GM03348 (cell line): ENCODE measurements at regions not wholly inside any gene's neighbourhood (a gene's known extent, or its start where the extent isn't known, plus 50 kb on each side); places are given as distances from the start of the nearest gene placed in this dataset.
A peak's percentile ranks its signal among the peaks of the same experiment; 100 is the strongest.

Experiments
- DNase-seq: peaks from one replicate; pipeline ENCODE4 v3.0.0; 2012; ENCODE audit warnings: low spot score

DNA sequence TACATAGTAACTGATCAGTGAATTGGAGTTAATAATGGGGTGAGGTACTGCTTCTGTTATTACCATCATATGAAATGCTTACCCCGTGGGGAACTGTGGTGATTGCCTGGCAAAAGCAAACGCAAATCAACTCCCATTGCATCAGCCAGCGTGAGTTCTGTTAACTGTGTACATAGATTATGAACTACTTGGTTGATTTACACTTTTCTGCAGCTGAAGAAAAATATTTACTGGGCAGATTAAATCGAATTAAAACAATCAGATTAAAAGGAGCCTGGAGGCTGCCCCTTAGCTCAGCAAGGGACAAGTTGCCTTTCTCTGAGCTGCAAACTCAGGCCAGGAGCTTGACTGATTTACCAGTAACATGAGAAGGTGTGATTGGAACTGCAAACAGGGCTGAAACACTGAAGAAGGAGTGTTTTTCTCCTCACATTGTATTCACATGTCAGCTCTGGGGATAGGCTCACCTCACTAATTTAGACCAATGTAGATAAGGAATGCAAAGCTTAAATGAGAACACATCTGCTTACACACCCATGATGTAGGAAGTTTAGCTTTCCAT, 220.1 kb downstream of the OSR1 start:
- DNase-seq, result no peak

DNA sequence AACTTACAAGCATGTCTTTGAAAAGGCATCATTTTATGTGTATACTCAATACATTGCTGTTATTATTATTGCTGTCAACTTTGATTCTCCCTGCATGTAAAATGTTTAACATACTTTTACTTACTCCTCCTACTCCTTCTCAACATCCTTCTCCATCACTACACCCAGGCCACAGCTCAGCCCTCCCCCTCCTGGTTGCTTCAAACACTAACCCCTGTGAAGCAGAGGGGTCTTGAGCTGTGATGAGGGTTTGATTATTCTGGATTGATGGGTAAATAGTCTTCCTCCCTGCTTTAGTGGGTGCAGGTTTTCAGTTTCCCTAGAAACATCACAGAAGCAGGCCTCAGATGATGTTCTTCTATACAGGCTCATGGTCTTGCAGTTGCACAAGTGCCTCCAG, 221.0 kb downstream of the OSR1 start:
- no peak for DNase-seq

DNA sequence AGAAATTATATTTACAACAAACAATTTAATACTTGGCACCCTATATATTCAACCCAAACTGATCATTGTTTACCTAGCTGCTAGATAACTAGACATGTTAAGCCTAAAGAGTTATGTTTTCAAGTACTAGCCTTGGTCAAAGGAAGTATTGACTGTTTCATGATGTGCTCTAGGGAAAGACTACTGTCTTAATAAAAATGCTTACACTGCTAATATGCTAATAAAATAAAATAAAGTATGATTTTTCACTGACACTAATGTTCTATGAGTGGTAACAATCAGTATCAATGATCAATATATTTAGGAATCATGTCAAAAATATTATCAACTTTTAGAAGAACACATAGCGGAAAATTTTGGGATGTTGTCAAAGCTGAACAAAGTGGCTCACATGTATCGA, 225.5 kb downstream of the OSR1 start:
- no peak for DNase-seq

DNA sequence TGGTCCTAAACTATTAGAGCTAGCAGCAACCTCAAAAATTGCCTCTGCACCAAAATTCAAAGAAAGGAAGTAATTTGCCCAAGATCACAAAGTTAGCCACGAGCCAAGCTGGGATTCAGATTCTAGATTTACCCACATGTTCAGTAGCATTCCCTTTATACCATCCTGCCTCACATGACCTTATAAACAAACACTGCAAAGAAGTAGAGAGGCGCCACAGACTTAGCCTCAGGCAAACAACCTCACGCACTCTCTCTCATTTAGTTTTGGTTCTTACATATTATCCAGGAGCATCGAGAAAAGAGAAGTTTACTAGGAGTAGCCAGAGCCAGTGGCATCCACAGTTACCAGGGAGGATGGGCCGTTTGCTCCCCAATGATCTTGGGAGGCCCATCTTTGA, 226.6 kb downstream of the OSR1 start:
- no peak for DNase-seq

DNA sequence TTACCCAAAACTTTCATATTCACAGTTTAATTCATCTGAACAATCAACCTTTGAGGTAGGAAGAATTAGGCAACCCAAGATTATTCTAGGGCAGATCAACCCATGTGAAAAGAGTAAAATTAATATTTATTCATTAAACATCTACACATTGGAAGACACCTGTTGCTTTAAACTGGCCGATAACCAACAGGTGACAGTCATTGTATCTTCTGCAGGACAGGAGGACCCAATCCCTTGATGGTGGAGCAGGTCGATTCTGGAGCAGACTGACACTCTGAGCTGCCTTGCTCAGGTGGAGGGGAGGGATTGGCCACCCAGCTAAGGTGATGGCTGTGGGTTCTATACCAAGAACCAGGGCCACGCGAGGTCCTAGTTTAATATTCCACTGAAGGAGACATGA, 230.3 kb downstream of the OSR1 start:
- DNase-seq, result no peak

DNA sequence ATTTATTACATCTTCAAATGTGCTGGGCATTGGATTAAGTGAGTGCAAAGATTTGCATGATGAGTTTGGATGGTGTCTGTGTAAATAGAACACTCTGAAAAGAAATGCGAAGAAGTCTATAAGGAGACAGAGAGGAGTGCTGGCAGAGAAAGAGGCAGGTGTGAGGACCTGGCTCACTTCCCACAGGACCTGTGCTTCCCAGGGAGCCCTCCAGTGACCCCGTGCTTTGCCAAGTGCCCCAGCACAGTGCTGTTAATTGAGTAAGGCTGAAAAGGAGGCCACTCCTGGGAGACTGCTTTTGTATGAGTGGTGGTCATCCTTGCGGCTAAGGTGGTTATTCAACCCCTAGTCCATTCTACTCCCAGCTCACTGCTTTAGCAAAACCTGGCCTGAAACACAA, 230.8 kb downstream of the OSR1 start:
- no peak for DNase-seq

DNA sequence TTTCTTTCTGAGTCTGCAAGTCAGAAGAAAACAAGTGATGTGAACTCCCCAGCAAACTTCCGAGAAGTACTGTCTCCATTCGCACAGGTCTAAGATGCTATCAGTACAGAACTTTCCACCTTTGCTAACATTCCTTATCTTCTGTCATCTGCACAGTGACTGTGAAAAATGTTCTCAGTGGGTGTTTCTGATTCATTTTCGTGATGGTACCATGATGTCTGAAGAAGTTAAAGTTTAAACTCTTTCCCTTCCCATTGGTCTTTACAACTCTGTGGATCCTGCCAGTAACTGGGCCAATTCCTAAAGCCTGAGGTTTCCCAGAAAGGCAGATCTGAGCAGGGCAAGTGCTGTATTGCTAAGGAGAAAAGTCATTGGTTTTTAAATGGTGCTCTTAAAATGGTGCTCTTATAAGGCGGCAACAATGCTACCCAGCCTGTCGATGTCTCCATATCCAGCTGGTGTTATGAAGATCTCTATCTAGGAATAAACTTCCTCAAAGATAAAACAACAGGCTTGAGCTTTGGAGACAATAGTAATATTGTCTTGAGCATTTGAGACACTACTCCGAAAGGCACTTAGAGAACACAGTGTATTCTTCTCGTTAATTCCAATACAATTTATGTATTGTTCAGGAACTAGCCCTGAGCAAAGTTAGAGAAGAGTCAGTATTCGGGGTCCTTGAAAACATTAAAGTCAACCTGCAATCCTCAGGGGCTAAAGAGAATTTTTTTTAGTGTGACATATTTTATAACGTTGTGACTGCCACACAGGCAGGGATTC, 232.3 kb downstream of the OSR1 start:
- DNase-seq, result no peak

DNA sequence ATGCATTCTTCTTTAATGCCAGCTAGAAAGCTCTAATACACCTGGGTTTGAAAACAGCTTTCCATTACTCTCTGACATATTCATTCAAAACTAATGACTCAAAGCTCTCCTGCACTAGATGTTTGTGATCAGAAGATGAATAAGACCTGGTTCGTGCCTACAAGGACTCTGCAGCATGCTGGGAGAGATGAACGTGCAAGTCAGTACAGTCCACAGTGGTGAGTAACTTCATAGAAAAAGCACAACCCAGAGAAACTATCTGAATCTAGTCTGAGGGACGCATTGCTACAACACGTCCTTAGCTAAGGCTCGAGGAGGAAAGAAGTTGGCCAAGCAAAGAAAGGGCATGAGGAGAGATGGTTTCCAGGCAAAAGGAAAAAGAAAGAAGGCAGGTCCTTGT, 234.3 kb downstream of the OSR1 start:
- DNase-seq, result peak; percentile 69

DNA sequence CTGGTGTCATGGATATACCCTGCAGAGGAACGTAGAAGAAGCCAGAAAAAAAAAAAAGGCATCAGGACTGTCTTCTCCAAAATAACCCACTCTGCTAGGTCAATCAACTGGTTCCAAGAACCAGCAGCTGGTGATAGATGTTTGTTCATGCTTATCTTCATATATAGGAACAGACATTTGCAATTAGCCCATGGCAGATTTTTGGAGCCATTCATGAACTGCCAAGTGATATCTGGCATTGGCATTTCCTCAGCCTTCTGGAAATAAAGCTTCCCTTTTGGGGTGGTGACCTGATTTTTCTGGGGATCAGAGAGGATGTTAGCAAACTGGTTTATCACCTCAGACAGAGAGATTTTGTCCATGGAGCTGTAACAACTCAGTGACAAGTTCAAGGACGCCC, 234.9 kb downstream of the OSR1 start:
- no peak for DNase-seq

DNA sequence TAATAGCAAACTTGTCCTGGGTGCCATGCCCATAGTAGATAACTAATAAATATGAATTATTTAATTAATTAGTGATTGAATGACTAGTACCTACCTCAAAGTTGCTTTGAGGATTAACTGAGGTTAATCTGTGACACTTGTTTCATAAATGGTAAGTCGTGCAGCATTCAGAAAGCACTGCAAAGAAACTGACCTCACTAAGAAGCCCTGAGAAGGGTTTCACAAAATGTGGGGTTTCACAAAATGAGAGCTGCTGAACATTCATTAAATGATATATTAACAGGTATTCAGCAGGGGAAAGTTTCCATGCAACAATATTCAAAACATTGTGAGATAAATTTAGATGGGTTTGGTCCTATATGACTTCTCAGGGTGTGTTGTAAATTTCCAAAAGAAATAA, 236.2 kb downstream of the OSR1 start:
- DNase-seq, result no peak

DNA sequence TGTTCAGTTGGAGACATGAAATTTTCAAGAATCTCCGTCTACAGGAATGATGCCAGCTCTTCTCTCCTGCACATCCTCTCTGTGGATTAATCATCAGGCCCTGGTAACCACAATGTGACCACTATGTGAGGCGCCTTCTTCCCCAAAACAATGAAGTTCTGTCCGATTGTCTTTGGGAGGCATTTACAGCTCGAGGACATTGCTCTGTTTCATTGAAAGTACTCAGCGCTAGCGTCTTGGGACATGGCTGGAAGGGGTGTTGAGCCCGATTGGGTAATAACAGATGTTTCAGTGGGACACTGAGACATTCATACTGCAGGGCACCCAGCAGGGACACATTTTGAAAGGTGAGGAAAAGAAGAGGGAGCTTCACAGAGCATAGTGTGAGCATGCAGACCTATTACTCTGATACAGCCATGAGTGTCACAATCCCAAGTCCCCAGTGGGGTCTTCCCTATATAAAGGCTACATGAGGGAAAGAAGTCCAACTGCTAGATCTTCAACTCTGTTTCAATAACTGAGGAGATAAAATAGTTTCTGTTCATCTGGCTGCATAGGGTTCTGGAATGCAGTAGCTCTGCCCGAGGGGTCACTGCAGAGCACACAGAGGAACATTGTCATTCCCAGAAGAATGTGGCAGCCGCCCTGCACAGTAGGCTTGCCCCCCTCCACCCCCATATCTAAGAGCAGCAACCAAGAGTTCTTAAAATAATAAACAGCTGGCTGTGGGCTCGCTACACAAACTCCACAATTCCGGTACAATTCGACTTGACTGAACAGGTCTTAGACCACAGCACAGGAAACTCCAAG, 237.3 kb downstream of the OSR1 start:
- peak; percentile 85 for DNase-seq

DNA sequence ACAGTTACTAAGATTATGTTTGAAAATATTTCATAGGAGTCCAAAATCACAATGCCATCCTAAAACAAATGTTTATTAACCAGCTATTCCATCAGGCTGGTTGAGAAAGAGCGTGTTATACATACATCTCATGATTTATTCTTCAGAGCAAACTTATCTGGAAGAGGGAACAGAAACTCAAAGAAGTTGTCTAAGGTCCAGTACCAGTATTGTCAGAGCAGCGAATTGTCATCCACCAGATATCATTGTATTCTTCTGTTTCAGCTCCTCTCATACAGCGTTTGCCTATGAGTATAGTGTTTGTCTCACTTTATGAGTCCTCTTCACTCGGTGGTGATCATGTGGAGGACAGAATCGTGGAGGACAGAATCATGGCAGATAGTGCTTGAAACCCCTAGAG, 238.2 kb downstream of the OSR1 start:
- DNase-seq, result no peak

DNA sequence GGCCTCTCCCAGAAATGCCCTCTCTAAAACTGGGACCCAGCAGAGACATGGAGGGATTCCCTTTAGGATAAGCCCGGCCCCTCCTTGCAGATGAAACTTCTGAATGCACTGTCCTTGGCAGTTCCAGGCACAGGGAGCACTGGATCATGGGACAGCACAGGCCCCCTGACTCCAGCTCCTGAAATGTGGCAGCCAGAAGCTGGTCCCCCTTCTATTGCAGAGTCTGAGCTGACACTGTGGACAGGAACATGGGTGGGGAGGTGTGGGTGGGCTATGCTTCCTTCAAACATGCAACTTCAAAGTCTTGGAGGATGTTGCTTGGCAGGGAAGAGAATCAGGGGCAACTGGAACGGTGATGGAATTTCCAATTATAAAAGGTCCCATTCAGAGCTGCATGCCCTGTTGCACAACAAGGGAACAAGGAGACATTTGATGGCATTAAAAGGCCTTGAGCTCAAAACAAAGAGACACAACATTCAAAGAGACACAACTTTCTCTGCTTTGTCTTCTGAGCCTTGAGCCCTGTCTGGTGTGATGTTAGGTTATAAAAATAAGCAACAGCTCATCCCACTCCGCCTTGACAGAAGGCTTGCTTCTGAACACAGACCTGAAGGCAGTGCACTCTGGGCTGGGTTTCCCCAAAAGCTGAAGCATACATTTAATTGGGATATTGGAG, 239.0 kb downstream of the OSR1 start:
- no peak for DNase-seq

DNA sequence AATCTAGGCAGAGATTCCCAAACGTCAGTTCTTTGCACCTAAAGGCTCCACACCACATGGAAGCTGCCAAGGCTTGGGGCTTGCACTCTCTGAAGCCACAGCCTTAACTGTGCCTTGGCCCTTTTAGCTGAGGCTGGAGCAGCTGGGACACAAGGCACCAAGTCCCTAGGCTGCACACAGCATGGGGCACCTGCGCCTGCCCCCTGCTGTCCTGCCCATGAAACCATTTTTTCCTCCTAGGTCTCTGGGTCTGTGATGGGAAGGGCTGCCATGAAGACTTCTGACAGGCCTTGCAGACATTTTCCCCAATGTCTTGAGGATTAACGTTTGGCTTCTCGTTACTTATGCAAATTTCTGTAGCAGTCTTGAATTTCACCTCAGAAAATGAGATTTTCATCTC, 241.5 kb downstream of the OSR1 start:
- DNase-seq, result no peak

DNA sequence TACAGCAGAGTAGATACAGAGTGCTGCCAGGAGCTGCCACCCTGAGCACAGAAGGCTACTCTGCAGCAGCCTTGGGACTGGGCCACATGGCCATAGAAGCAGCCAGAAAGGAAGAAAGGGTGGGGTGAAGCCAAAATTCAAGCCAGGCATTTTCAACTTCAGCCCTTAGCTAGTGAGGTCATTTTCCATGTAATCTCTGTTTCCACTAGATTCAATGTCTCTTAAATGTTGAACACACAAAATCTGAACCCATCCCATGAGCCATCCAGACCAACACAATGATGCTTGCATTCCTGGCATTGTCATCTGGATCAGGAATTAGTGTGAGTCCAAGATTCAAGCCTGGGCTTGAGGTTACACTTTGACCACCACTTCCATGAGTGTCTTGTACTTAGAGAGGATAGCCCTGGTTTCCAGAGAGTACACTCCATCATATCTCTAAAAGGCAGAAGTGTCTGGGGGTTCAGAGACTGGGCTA, 243.6 kb downstream of the OSR1 start:
- DNase-seq, result peak; percentile 49

DNA sequence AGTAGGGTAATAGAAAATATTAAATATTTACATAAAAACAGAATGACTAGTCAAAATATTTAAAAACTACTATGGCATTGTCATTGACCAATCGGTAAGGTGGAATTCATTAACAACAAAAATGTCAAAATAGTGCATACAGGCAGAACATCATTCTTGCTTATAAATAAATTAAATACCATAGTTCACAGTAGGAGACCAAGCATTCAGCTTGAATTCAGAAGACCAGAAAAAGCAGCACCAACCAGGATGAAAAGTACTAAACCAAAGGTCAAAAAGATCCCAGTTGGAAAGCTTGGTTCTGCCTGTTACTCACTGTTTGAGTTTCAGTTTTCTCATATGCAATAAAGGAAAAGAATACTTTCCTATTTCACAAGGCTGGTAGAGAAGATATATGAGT, 244.3 kb downstream of the OSR1 start:
- no peak for DNase-seq

DNA sequence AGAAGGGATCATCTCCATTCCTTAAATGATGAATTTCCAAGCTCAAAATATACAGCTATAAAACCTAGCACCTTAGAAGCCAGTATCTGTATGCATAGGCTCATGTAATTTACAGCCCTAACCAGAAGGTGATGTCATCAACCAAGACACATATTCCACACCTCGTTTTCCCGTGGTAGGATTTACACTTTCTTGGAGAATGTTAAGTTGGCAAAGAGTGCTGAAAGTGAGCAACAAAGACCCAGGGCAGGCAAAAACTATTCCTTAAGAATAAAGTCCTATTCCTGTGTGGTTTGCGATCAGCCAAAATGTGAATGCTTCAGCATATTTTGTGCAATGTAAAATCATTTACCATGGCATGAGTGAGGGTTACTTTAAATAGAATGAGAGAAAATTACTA, 247.1 kb downstream of the OSR1 start:
- DNase-seq, result no peak

DNA sequence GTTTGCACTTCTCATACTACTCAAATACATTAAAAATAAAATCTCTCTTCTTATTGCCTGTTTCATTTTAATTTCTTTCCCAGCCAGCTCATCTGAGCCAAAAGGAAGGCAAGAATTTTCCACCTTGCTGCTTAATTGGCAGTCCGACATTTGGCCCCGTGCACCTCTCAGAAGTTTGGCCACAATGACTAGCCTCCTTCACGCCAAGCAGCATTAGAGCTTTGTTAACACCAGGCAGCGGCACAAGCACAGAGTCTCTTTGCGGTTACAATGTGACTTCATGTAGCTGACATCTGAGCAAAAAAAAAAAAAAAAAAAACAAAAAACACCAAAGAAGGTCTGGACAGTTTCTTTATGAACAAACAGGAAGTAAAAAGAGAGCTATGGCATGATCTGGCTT, 248.9 kb downstream of the OSR1 start:
- DNase-seq, result no peak

DNA sequence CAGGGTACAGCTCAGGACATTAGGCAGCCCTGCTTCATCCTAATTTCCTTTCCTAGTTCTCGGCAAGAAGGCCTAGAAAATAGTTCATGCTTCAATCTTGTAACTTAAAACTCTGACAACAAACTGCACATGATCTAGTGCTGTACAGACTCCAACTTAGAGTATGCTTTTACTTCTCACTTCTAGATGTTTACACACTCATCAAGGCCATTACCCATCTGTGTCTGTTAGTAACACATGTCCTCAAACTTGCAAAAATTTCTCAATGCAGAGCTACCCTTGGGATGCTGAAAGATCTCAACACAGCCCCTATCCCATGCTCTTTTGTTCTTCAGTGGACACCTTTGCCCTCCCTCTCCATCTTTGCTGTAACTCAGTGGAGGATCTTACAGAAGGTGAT, 252.0 kb downstream of the OSR1 start:
- DNase-seq, result no peak

DNA sequence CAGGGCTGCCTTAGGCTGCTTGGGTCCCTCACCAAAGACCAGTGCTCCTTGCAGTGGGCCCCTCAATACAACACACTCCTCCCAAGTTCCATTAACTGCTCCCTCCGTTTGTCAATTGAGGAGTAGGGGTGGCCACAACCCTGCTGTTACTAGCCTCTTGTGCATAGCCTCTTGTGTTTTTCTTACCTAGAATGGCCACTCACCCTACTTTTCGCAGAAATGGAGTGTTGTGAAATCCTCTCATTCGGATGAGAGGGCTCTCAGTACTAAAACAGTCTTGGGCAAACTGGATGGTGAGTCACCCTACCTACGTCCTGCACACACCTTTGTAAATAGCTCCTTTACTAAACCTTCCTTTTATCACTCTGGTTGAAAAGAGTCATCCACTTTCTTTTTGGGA, 253.9 kb downstream of the OSR1 start:
- no peak for DNase-seq

DNA sequence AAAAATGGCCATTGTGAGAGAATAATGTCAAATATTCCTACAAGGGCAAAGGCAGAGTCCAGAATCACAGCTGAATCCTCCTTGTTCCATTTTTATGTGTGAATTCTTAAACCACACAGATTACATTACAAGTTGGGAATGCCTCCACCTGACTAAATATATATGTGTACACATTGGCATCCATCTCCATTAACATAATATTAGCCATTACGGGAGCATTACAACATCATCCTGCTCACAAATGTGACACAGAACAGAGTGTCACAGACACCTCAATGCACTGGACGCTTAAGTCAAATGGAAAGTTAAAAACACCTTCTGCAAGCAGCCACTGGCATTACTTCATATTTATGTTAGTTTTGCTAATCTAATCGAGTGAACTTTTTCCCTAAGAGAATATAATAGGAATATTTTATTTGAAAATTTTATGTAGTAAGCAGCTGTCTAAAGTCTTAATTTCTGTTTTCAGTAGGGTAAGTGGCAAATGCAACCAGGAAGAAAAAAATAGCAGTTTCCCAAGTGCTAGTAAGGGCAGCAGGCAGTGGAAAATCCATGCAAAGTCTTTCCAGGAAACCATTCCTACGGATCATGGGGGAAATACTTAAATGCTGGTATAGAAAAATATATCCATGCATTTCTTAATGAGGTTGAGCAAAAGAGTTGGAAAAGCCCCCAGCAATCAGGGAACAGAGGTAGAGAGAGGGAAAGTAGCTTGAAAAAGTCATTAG, 255.6 kb downstream of the OSR1 start:
- no peak for DNase-seq

DNA sequence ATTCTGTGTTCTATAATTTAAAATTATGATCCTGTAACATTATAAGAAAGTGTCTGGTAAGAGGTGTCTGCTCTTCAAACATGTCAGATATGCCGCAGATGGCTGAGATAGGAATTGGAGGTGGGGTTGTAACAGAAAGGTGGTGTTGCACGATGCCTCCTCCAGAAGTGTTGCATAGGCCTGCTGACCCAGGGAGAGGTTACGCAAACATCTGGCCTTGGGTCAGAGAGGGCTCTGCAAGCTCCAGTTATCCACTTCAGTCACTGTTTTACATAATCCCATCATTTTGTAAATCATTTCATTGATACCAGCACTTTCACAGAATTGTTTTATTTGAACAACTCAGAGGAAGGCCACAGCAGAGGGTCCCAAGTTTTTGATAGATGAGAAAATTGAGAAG, 256.5 kb downstream of the OSR1 start:
- DNase-seq, result no peak
